ENCODE measurements at regions not wholly inside any gene's neighbourhood (a gene's known extent, or its start where the extent isn't known, plus 50 kb on each side); places are given as distances from the start of the nearest gene placed in this dataset.

DNA sequence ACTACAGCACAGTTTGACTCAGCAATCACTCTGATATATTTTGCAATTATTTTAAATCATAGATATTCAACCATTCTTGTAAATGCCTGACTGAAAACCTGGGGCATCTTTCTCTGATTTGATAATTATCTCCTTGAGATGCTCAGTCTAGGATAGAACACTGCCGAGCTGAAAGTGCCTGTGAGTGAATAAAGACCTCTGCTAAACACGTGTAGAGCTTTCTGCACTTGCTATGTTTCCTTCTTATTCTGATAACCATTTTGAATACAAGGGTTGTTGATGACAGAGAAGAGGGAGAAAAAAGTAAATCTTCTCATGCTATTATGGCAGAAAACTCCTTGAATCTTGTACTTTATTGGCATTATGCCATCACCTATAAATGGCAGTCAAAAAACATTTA lies 1843.4 kb upstream of the IGFBP7 start:
- no peaks in the 10 kb centered on the region for H3K36me3 ChIP-seq (ENCODE audit: control insufficient read depth in 2 of 2, extremely low read depth in 1 of 2, insufficient read depth in 2 of 2, low read length in 2 of 2)
- H3K4me3 ChIP-seq (replicated peaks in 1 of 3; ENCODE audit: insufficient read depth in 1 of 3, low read depth in 1 of 3, low read length in 3 of 3): no peak overlapping the region
- DNase-seq (ENCODE audit: low read depth, low spot score) (no peak), FAIRE-seq (no peak)
- H3K27me3 ChIP-seq (ENCODE audit: control insufficient read depth in 2 of 2, insufficient read depth in 2 of 2, low read length in 2 of 2): no peaks in the 10 kb centered on the region
- no peak overlapping the region for H3K9ac ChIP-seq (replicated peaks; ENCODE audit: extremely low read depth, insufficient read depth, low read length)
- H3K4me1 ChIP-seq (ENCODE audit: control insufficient read depth, extremely low read depth, insufficient read depth, low read length): no peaks in the 10 kb centered on the region
- peaks cover 2% of the 10 kb centered on the region for H3K9me3 ChIP-seq (replicated peaks; ENCODE audit: control insufficient read depth, insufficient read depth, low read length)
- CTCF ChIA-PET: no interaction called here
- TF ChIP-seq EZH2 (IDR thresholded peaks at IDR 0.05; ENCODE audit: borderline replicate concordance, low read depth, low read length, severe bottlenecking) (no peak), POLR2AphosphoS5 (IDR thresholded peaks at IDR 0.05; ENCODE audit: insufficient read depth, low read depth, low read length) (no peak), FOS (IDR thresholded peaks at IDR 0.05; ENCODE audit: borderline replicate concordance, insufficient read depth, low read length) (no peak), JUN (IDR thresholded peaks at IDR 0.05; ENCODE audit: borderline replicate concordance, insufficient read depth, insufficient read length, low read depth) (no peak), MYC (IDR thresholded peaks at IDR 0.05; ENCODE audit: low read depth, low read length) (no peak), GATA2 (IDR thresholded peaks at IDR 0.05; ENCODE audit: insufficient read depth, insufficient read length, low read depth, low read length) (no peak), POLR2A (IDR thresholded peaks at IDR 0.05; ENCODE audit: low read depth, low read length) (no peak)
- TF ChIP-seq, protein P1, sequence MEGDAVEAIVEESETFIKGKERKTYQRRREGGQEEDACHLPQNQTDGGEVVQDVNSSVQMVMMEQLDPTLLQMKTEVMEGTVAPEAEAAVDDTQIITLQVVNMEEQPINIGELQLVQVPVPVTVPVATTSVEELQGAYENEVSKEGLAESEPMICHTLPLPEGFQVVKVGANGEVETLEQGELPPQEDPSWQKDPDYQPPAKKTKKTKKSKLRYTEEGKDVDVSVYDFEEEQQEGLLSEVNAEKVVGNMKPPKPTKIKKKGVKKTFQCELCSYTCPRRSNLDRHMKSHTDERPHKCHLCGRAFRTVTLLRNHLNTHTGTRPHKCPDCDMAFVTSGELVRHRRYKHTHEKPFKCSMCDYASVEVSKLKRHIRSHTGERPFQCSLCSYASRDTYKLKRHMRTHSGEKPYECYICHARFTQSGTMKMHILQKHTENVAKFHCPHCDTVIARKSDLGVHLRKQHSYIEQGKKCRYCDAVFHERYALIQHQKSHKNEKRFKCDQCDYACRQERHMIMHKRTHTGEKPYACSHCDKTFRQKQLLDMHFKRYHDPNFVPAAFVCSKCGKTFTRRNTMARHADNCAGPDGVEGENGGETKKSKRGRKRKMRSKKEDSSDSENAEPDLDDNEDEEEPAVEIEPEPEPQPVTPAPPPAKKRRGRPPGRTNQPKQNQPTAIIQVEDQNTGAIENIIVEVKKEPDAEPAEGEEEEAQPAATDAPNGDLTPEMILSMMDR (IDR thresholded peaks at IDR 0.05; ENCODE audit: extremely low read depth in 1 of 2, insufficient read depth in 1 of 2, low read depth in 1 of 2, low read length in 2 of 2): no peak
- TF ChIP-seq, protein P2, sequence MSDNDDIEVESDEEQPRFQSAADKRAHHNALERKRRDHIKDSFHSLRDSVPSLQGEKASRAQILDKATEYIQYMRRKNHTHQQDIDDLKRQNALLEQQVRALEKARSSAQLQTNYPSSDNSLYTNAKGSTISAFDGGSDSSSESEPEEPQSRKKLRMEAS (IDR thresholded peaks at IDR 0.05; ENCODE audit: insufficient read depth, insufficient read length): no peak
- no peak overlapping the region for H3K4me2 ChIP-seq (ENCODE audit: insufficient read depth, low read length)
- no TSS peak for BruUV-seq (replicated peaks)
- POLR2A ChIA-PET: no interaction called here
- H3K79me2 ChIP-seq (ENCODE audit: control insufficient read depth, insufficient read depth, low read length): no peaks in the 10 kb centered on the region
- H4K20me1 ChIP-seq (replicated peaks; ENCODE audit: control insufficient read depth, extremely low read depth, insufficient read depth, low read length): no peaks in the 10 kb centered on the region
- H2AFZ ChIP-seq (ENCODE audit: low read depth, low read length): no peak overlapping the region
- no peaks in the 10 kb centered on the region for H3K9me1 ChIP-seq (replicated peaks; ENCODE audit: control insufficient read depth, extremely low read depth, insufficient read depth, low read length)
- dilution Hi-C loops (cut with MboI; ENCODE audit: extremely low pct_ligation_motif_present, low sequenced_read_pairs): no loop called here
- no peak overlapping the region for H3K27ac ChIP-seq (ENCODE audit: insufficient read depth, low read depth, low read length)
- intact Hi-C loops (cut with micrococcal nuclease): no loop called here
